ENCODE measurements at regions not wholly inside any gene's neighbourhood (a gene's known extent, or its start where the extent isn't known, plus 50 kb on each side); places are given as distances from the start of the nearest gene placed in this dataset.

DNA sequence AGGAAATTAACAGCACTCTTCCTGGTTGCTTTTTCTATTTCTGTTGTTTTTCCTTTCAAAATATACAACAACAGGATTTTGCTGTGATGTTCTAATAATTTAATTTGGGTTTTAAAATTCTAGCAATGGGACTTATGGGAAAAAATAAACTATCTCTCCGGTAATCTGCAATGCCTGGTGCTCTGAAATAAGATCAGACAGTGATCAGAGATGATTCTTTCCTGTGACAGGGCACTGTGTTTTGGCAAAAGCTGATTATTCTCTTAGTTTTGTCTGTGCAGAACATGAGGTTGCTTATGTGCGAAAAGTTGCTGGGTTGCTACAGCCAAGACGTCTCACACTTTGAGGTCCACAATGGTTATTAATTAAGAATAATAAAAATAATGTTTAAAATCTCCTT is 291.7 kb downstream of the FBXO8 start:
- no TSS peak for BruUV-seq (replicated peaks)
- CTCF ChIA-PET: no interaction called here

GRCh38 chr4:173991316-173991715 is 292.2 kb downstream of the FBXO8 start:
- CTCF ChIA-PET: no interaction called here
- DNase-seq: no peak
- intact Hi-C loops (cut with micrococcal nuclease): no loop called here

More for the DNA sequence above, 291.7 kb downstream of the FBXO8 start:
- intact Hi-C loops (cut with micrococcal nuclease): no loop called here
- H4K20me1 ChIP-seq (ENCODE audit: low read length): no peaks in the 10 kb centered on the region
- DNase-seq (no peak), ATAC-seq (no peak)
- TF ChIP-seq, protein P1, sequence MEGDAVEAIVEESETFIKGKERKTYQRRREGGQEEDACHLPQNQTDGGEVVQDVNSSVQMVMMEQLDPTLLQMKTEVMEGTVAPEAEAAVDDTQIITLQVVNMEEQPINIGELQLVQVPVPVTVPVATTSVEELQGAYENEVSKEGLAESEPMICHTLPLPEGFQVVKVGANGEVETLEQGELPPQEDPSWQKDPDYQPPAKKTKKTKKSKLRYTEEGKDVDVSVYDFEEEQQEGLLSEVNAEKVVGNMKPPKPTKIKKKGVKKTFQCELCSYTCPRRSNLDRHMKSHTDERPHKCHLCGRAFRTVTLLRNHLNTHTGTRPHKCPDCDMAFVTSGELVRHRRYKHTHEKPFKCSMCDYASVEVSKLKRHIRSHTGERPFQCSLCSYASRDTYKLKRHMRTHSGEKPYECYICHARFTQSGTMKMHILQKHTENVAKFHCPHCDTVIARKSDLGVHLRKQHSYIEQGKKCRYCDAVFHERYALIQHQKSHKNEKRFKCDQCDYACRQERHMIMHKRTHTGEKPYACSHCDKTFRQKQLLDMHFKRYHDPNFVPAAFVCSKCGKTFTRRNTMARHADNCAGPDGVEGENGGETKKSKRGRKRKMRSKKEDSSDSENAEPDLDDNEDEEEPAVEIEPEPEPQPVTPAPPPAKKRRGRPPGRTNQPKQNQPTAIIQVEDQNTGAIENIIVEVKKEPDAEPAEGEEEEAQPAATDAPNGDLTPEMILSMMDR (conservative IDR thresholded peaks at IDR 0.05; ENCODE audit: low read depth, low read length): no peak
- TF ChIP-seq EZH2phosphoT487 (IDR thresholded peaks at IDR 0.05; ENCODE audit: borderline replicate concordance, low read length) (no peak), EZH2 (IDR thresholded peaks at IDR 0.05; ENCODE audit: low read length, unreplicated experiment) (no peak)
- no peaks in the 10 kb centered on the region for H3K4me1 ChIP-seq (ENCODE audit: insufficient read depth, low read length)
- H3K79me2 ChIP-seq (ENCODE audit: low read length): no peaks in the 10 kb centered on the region
- no peak overlapping the region for H3K4me2 ChIP-seq (ENCODE audit: low read length)
- H3K27me3 ChIP-seq (ENCODE audit: low read length): peaks cover 68% of the 10 kb centered on the region
- H3K9me3 ChIP-seq (ENCODE audit: low read length): no peaks in the 10 kb centered on the region
- H2AFZ ChIP-seq (ENCODE audit: low read length): no peak overlapping the region
- H3K9ac ChIP-seq (ENCODE audit: low read length): no peak overlapping the region
- H3K36me3 ChIP-seq (ENCODE audit: low read depth, low read length): no peaks in the 10 kb centered on the region
- no peaks in the 10 kb centered on the region for H3F3A ChIP-seq (ENCODE audit: low read length, unreplicated experiment)
- POLR2A ChIA-PET (ENCODE audit: unreplicated experiment): no interaction called here
- H3K9me2 ChIP-seq (replicated peaks; ENCODE audit: low read length): no peaks in the 10 kb centered on the region
- no peak overlapping the region for H3K4me3 ChIP-seq (ENCODE audit: low read length)
- H3K27ac ChIP-seq (ENCODE audit: low read length): no peak overlapping the region

GRCh38 chr4:173990869-173991210 is 292.6 kb downstream of the FBXO8 start:
- no peak for DNase-seq
- Histone ChIP-seq H3K4me1 (ENCODE audit: insufficient read depth, low read length) (no peaks in the 10 kb centered on the region), H3K9me2 (replicated peaks; ENCODE audit: low read length) (no peaks in the 10 kb centered on the region), H3K79me2 (ENCODE audit: low read length) (no peaks in the 10 kb centered on the region), H3K27ac (ENCODE audit: low read length) (no peak overlapping the region), H3F3A (ENCODE audit: low read length, unreplicated experiment) (no peaks in the 10 kb centered on the region), H3K36me3 (ENCODE audit: low read depth, low read length) (no peaks in the 10 kb centered on the region), H3K4me2 (ENCODE audit: low read length) (no peak overlapping the region), H3K4me3 (ENCODE audit: low read length) (no peak overlapping the region), H3K9ac (ENCODE audit: low read length) (no peak overlapping the region), H2AFZ (ENCODE audit: low read length) (no peak overlapping the region), H3K9me3 (ENCODE audit: low read length) (no peaks in the 10 kb centered on the region), H4K20me1 (ENCODE audit: low read length) (no peaks in the 10 kb centered on the region), H3K27me3 (ENCODE audit: low read length) (peaks cover 64% of the 10 kb centered on the region)
- ChIA-PET POLR2A (ENCODE audit: unreplicated experiment) (no interaction called here), CTCF (interaction anchor here (0.6 kb wide), 1 partner anchor 496 kb away, joined by 3 read pairs; no protein-coding TSS in a partner anchor)
- TF ChIP-seq EZH2 (IDR thresholded peaks at IDR 0.05; ENCODE audit: low read length, unreplicated experiment): no peak
- TF ChIP-seq, protein P1 (conservative IDR thresholded peaks at IDR 0.05; ENCODE audit: low read depth, low read length): no peak
- no peak for TF ChIP-seq EZH2phosphoT487 (IDR thresholded peaks at IDR 0.05; ENCODE audit: borderline replicate concordance, low read length)
- no peak for ATAC-seq
- intact Hi-C loops (cut with micrococcal nuclease): no loop called here
- no TSS peak for BruUV-seq (replicated peaks)

More at GRCh38 chr4:173991316-173991715, 292.2 kb downstream of the FBXO8 start:
- Histone ChIP-seq H3F3A (ENCODE audit: low read length, unreplicated experiment) (no peaks in the 10 kb centered on the region), H3K9me3 (ENCODE audit: low read length) (no peaks in the 10 kb centered on the region), H3K9me2 (replicated peaks; ENCODE audit: low read length) (no peaks in the 10 kb centered on the region), H3K9ac (ENCODE audit: low read length) (no peak overlapping the region), H3K4me3 (ENCODE audit: low read length) (no peak overlapping the region), H4K20me1 (ENCODE audit: low read length) (no peaks in the 10 kb centered on the region), H2AFZ (ENCODE audit: low read length) (no peak overlapping the region), H3K79me2 (ENCODE audit: low read length) (no peaks in the 10 kb centered on the region), H3K27ac (ENCODE audit: low read length) (no peak overlapping the region), H3K4me2 (ENCODE audit: low read length) (no peak overlapping the region), H3K4me1 (ENCODE audit: insufficient read depth, low read length) (no peaks in the 10 kb centered on the region), H3K27me3 (ENCODE audit: low read length) (peaks cover 68% of the 10 kb centered on the region), H3K36me3 (ENCODE audit: low read depth, low read length) (no peaks in the 10 kb centered on the region)
- no peak for ATAC-seq
- TF ChIP-seq EZH2 (IDR thresholded peaks at IDR 0.05; ENCODE audit: low read length, unreplicated experiment) (no peak), EZH2phosphoT487 (IDR thresholded peaks at IDR 0.05; ENCODE audit: borderline replicate concordance, low read length) (no peak)
- TF ChIP-seq, protein P1 (conservative IDR thresholded peaks at IDR 0.05; ENCODE audit: low read depth, low read length): no peak
- POLR2A ChIA-PET (ENCODE audit: unreplicated experiment): no interaction called here
- BruUV-seq (replicated peaks): no TSS peak

All from PC-3 (cell line).